GM12878 (cell line): ENCODE measurements at regions not wholly inside any gene's neighbourhood (a gene's known extent, or its start where the extent isn't known, plus 50 kb on each side); places are given as distances from the start of the nearest gene placed in this dataset.

Experiments
- ATAC-seq: fragments of 200-7000 bp; cut with Tn5 transposase; 3 replicates; pipeline ENCODE4 v1.9.1; 2020; ENCODE audit warnings: mild to moderate bottlenecking, moderate library complexity
- BruUV-seq: library from RNA; stranded (reverse); fragments of 400-500 nt; replicated peaks from 2 replicates; lab custom pipeline; 2021; lab: Mats Ljungman, UMichigan
- CTCF ChIA-PET: fragments of 300-600 bp; sonication (Branson Sonifier 250); formaldehyde crosslinking; extraction: SDS; loops from one replicate; lab custom pipeline; 2021; ENCODE audit warnings: inconsistent platforms; lab: Yijun Ruan, JAX
- POLR2A ChIA-PET: fragments of 350-600 bp; formaldehyde crosslinking; extraction: SDS; loops from one replicate; lab custom pipeline; 2021; ENCODE audit warnings: inconsistent platforms; lab: Charles Lee
- RAD21 ChIA-PET: fragments of 300-600 bp; sonication (Branson Sonifier 250); formaldehyde crosslinking; loops from one replicate; lab custom pipeline; 2023; ENCODE audit warnings: antibody characterized with exemption; ENCODE audit not compliant: unreplicated experiment; lab: Charles Lee
- SMC1A ChIA-PET: fragments of 300-600 bp; sonication (Branson Sonifier 250); formaldehyde crosslinking; loops from one replicate; lab custom pipeline; 2023; ENCODE audit not compliant: unreplicated experiment, uncharacterized antibody; lab: Charles Lee
- DNase-seq: peaks from one replicate; pipeline ENCODE4 v3.0.0-alpha.2; 2011; ENCODE audit warnings: low read depth, low spot score
- FAIRE-seq: peaks from 3 replicates; lab custom pipeline; 2011; peaks lifted over from hg19 to GRCh38; lab: Jason Lieb, UNC
- H2AFZ ChIP-seq: 2 replicates; pipeline ENCODE4 v1.6.0; 2011; ENCODE audit warnings: low read depth, low read length, control low read depth; ENCODE audit not compliant: control insufficient read depth
- H3K27ac ChIP-seq: 2 replicates; pipeline ENCODE4 v1.5.1; 2011; ENCODE audit warnings: control low read depth; ENCODE audit not compliant: control insufficient read depth, insufficient read depth
- H3K27me3 ChIP-seq, 2 experiments: replicated peaks in 1 of 2; 2 replicates each; pipeline versions ENCODE4 v1.6.0 to v1.6.1; 2011; ENCODE audit warnings: low read length in 1 of 2; ENCODE audit not compliant: control insufficient read depth in 2 of 2, insufficient read depth in 2 of 2
- H3K36me3 ChIP-seq, 2 experiments: 2 replicates each; pipeline ENCODE4 v1.5.1; 2011; ENCODE audit warnings: low read length in 1 of 2; ENCODE audit not compliant: control insufficient read depth in 2 of 2, insufficient read depth in 2 of 2
- H3K4me1 ChIP-seq: 2 replicates; pipeline ENCODE4 v1.6.1; 2011; ENCODE audit warnings: mild to moderate bottlenecking, low read length, moderate library complexity, mixed read lengths; ENCODE audit not compliant: control insufficient read depth, insufficient read depth
- H3K4me2 ChIP-seq: 2 replicates; pipeline ENCODE4 v1.6.0; 2011; ENCODE audit warnings: control low read depth; ENCODE audit not compliant: control insufficient read depth, insufficient read depth
- H3K4me3 ChIP-seq: fragments of 200-600 bp; sonication (generic); 2 replicates; pipeline ENCODE4 v1.5.1; 2016
- H3K79me2 ChIP-seq: 2 replicates; pipeline ENCODE4 v1.6.0; 2011; ENCODE audit warnings: low read length; ENCODE audit not compliant: control insufficient read depth, insufficient read depth
- H3K9ac ChIP-seq: 2 replicates; pipeline ENCODE4 v1.8.0; 2011; ENCODE audit warnings: low read length, control low read depth, mixed read lengths; ENCODE audit not compliant: control insufficient read depth, insufficient read depth
- H3K9me3 ChIP-seq: replicated peaks from 3 replicates; pipeline ENCODE4 v1.5.1; 2011; ENCODE audit warnings: mild to moderate bottlenecking, low read length; ENCODE audit not compliant: control insufficient read depth, insufficient read depth
- H4K20me1 ChIP-seq: 2 replicates; pipeline ENCODE4 v1.6.0; 2011; ENCODE audit not compliant: control insufficient read depth, insufficient read depth
- ATF2 ChIP-seq: IDR thresholded peaks from 2 replicates; pipeline ENCODE4 v1.6.1; 2012; ENCODE audit warnings: low read length, inconsistent platforms
- BRCA1 ChIP-seq: IDR thresholded peaks from 2 replicates; pipeline ENCODE4 v1.6.1; 2011; ENCODE audit warnings: low read depth, low read length, improper control_type of control experiment
- CEBPZ ChIP-seq: fragments of 150-350 bp; IDR thresholded peaks from 2 replicates; pipeline ENCODE4 v1.6.1; 2016; ENCODE audit warnings: low read depth, low read length
- ELK1 ChIP-seq: IDR thresholded peaks from 2 replicates; pipeline ENCODE4 v1.6.1; 2012; ENCODE audit warnings: low read depth, low read length, improper control_type of control experiment
- IKZF1 ChIP-seq: fragments of 450-650 bp; conservative IDR thresholded peaks from 2 replicates; pipeline ENCODE4 v1.6.1; 2017; ENCODE audit warnings: antibody characterized with exemption, mild to moderate bottlenecking
- NR2C1 ChIP-seq: fragments of 450-650 bp; IDR thresholded peaks from 2 replicates; pipeline ENCODE4 v1.6.1; 2017; ENCODE audit warnings: antibody characterized with exemption, mild to moderate bottlenecking, moderate library complexity
- POLR2AphosphoS2 ChIP-seq: IDR thresholded peaks from 2 replicates; pipeline ENCODE4 v1.6.1; 2011; ENCODE audit warnings: low read depth, mild to moderate bottlenecking, low read length, improper control_type of control experiment, moderate library complexity
- RELA ChIP-seq: fragments of 450-650 bp; IDR thresholded peaks from 2 replicates; pipeline ENCODE4 v1.8.0; 2014; ENCODE audit warnings: borderline replicate concordance; ENCODE audit not compliant: partially characterized antibody
- RFX5 ChIP-seq: IDR thresholded peaks from 2 replicates; pipeline ENCODE4 v1.6.1; 2011; ENCODE audit warnings: low read depth, low read length, improper control_type of control experiment
- SIN3A ChIP-seq: IDR thresholded peaks from 2 replicates; pipeline ENCODE4 v1.6.1; 2012; ENCODE audit warnings: low read depth, low read length, improper control_type of control experiment
- SMAD5 ChIP-seq: IDR thresholded peaks from 2 replicates; pipeline ENCODE4 v1.6.1; 2016; ENCODE audit warnings: antibody characterized with exemption, low read depth
- WRNIP1 ChIP-seq: IDR thresholded peaks from 2 replicates; pipeline ENCODE4 v1.6.1; 2011; ENCODE audit warnings: low read depth, low read length, improper control_type of control experiment, borderline replicate concordance
- ZZZ3 ChIP-seq: IDR thresholded peaks from 2 replicates; pipeline ENCODE4 v1.6.1; 2011; ENCODE audit warnings: low read depth; ENCODE audit not compliant: control insufficient read depth, insufficient read length
- WGBS: methylation state at CpG from one replicate; pipeline ENCODE4 v1.1.6; 2016; ENCODE audit warnings: low lambda C conversion rate; ENCODE audit not compliant: insufficient replicate concordance, insufficient coverage; ENCODE audit errors: missing lambda C conversion rate; 5-methylcytosine and 5-hydroxymethylcytosine counted together
- in situ Hi-C: fragments of 300-500 bp; cut with MboI; formaldehyde crosslinking; loops from 9 replicates; pipeline ENCODE4 v1.14.3; 2018; ENCODE audit warnings: mixed read lengths
- intact Hi-C: fragments of 100-400 bp; cut with micrococcal nuclease; formaldehyde crosslinking; loops from one replicate; pipeline ENCODE4 v1.14.2; 2022; ENCODE audit not compliant: unreplicated experiment
- TF ChIP-seq, protein P1 (sequence below): fragments of 450-650 bp; IDR thresholded peaks from 2 replicates; pipeline ENCODE4 v1.6.1; 2016; ENCODE audit warnings: mild to moderate bottlenecking
- TF ChIP-seq, protein P2 (sequence below): fragments of 450-650 bp; formaldehyde crosslinking; IDR thresholded peaks from 2 replicates; pipeline ENCODE4 v1.5.0; 2022; ENCODE audit warnings: mild to moderate bottlenecking, missing genetic modification characterization

DNA sequence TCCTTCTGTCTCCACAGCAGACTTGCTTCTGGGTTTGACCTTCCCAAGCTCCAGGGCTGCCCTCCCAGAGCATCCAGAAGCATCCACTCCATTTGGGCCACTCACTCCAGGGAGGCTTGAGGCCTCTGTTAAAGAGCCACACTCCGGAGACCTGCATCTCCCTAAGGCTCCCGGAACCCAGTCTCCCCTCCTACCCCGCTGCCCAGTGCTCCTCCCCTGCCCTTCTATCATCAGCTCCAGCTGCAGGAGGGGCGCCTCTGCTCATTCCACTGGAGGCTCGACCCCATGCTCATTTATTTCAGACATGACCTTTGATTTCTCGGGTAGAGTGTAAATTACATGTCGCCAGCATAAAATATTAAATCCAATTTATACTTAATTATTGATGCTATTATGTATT is 142.5 kb downstream of the SYF2 start:
- BruUV-seq, result no TSS peak
- ChIA-PET CTCF (interaction anchor here (0.9 to 2.4 kb wide), 2 partner anchors 11 to 241 kb away, joined by 3 to 8 read pairs; no protein-coding TSS in a partner anchor), SMC1A (no interaction called here), RAD21 (no interaction called here), POLR2A (no interaction called here)
- 38% methylated on average over 6 of the region's 7 CpGs for WGBS
- Histone ChIP-seq H3K4me3 (no peak overlapping the region), H3K27me3 (peaks cover 0 to 3% of the 10 kb centered on the region in 2 experiments; a peak in 2 of 4 replicates), H3K9ac (no peak overlapping the region), H3K4me2 (no peak overlapping the region), H3K27ac (no peak overlapping the region), H3K79me2 (no peaks in the 10 kb centered on the region), H3K36me3 (no peaks in the 10 kb centered on the region), H2AFZ (no peak overlapping the region), H3K4me1 (peaks cover 12% of the 10 kb centered on the region), H4K20me1 (no peaks in the 10 kb centered on the region), H3K9me3 (peaks cover 5% of the 10 kb centered on the region; the same call in 1 of the 3 replicates)
- FAIRE-seq (no peak), DNase-seq (no peak), ATAC-seq (no peak)
- in situ Hi-C loops (no loop called here), intact Hi-C loops (no loop called here)
- TF ChIP-seq NR2C1 (no peak), RELA (no peak), SIN3A (no peak), POLR2AphosphoS2 (no peak), ZZZ3 (no peak), RFX5 (no peak), SMAD5 (no peak), IKZF1 (no peak), CEBPZ (no peak), BRCA1 (no peak), ATF2 (no peak), ELK1 (no peak), WRNIP1 (no peak)
- TF ChIP-seq, protein P1, sequence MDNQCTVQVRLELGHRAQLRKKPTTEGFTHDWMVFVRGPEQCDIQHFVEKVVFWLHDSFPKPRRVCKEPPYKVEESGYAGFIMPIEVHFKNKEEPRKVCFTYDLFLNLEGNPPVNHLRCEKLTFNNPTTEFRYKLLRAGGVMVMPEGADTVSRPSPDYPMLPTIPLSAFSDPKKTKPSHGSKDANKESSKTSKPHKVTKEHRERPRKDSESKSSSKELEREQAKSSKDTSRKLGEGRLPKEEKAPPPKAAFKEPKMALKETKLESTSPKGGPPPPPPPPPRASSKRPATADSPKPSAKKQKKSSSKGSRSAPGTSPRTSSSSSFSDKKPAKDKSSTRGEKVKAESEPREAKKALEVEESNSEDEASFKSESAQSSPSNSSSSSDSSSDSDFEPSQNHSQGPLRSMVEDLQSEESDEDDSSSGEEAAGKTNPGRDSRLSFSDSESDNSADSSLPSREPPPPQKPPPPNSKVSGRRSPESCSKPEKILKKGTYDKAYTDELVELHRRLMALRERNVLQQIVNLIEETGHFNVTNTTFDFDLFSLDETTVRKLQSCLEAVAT, result no peak
- TF ChIP-seq, protein P2, sequence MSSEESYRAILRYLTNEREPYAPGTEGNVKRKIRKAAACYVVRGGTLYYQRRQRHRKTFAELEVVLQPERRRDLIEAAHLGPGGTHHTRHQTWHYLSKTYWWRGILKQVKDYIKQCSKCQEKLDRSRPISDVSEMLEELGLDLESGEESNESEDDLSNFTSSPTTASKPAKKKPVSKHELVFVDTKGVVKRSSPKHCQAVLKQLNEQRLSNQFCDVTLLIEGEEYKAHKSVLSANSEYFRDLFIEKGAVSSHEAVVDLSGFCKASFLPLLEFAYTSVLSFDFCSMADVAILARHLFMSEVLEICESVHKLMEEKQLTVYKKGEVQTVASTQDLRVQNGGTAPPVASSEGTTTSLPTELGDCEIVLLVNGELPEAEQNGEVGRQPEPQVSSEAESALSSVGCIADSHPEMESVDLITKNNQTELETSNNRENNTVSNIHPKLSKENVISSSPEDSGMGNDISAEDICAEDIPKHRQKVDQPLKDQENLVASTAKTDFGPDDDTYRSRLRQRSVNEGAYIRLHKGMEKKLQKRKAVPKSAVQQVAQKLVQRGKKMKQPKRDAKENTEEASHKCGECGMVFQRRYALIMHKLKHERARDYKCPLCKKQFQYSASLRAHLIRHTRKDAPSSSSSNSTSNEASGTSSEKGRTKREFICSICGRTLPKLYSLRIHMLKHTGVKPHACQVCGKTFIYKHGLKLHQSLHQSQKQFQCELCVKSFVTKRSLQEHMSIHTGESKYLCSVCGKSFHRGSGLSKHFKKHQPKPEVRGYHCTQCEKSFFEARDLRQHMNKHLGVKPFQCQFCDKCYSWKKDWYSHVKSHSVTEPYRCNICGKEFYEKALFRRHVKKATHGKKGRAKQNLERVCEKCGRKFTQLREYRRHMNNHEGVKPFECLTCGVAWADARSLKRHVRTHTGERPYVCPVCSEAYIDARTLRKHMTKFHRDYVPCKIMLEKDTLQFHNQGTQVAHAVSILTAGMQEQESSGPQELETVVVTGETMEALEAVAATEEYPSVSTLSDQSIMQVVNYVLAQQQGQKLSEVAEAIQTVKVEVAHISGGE (CRISPR knock-in tag), result no peak
